ENCODE measurements at regions not wholly inside any gene's neighbourhood (a gene's known extent, or its start where the extent isn't known, plus 50 kb on each side); places are given as distances from the start of the nearest gene placed in this dataset.

GRCh38 chr18:37796823-37797349 is 231.3 kb upstream of the CELF4 start:
- no peaks in the 10 kb centered on the region for H3K27me3 ChIP-seq
- no peak overlapping the region for H3K4me3 ChIP-seq
- no peak for TF ChIP-seq POLR2A (IDR thresholded peaks at IDR 0.05)
- TF ChIP-seq EP300 (IDR thresholded peaks at IDR 0.05): no peak
- TF ChIP-seq, protein P1, sequence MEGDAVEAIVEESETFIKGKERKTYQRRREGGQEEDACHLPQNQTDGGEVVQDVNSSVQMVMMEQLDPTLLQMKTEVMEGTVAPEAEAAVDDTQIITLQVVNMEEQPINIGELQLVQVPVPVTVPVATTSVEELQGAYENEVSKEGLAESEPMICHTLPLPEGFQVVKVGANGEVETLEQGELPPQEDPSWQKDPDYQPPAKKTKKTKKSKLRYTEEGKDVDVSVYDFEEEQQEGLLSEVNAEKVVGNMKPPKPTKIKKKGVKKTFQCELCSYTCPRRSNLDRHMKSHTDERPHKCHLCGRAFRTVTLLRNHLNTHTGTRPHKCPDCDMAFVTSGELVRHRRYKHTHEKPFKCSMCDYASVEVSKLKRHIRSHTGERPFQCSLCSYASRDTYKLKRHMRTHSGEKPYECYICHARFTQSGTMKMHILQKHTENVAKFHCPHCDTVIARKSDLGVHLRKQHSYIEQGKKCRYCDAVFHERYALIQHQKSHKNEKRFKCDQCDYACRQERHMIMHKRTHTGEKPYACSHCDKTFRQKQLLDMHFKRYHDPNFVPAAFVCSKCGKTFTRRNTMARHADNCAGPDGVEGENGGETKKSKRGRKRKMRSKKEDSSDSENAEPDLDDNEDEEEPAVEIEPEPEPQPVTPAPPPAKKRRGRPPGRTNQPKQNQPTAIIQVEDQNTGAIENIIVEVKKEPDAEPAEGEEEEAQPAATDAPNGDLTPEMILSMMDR (IDR thresholded peaks at IDR 0.05): no peak
- no peak for TF ChIP-seq POLR2AphosphoS5 (IDR thresholded peaks at IDR 0.05)
- H3K27ac ChIP-seq: no peak overlapping the region
- WGBS, 2 donors: 80% methylated on average over 6 of the region's 6 CpGs
- H3K36me3 ChIP-seq: no peaks in the 10 kb centered on the region
- ATAC-seq (ENCODE audit: low FRiP score in 2 of 2) (no peak), DNase-seq (no peak)
- H3K4me1 ChIP-seq: no peaks in the 10 kb centered on the region
- peaks cover 0 to 4% (median 0%) of the 10 kb centered on the region in 4 donors for H3K9me3 ChIP-seq

GRCh38 chr18:37787452-37787851 is 221.9 kb upstream of the CELF4 start:
- Histone ChIP-seq H3K27me3 (no peaks in the 10 kb centered on the region), H3K4me1 (no peaks in the 10 kb centered on the region), H3K9me3 (no peaks in the 10 kb centered on the region), H3K4me3 (no peak overlapping the region), H3K36me3 (no peaks in the 10 kb centered on the region), H3K27ac (no peak overlapping the region)
- TF ChIP-seq POLR2AphosphoS5 (IDR thresholded peaks at IDR 0.05) (no peak), EP300 (IDR thresholded peaks at IDR 0.05) (no peak), POLR2A (IDR thresholded peaks at IDR 0.05) (no peak)
- TF ChIP-seq, protein P1 (IDR thresholded peaks at IDR 0.05): no peak
- no peak for ATAC-seq (ENCODE audit: low FRiP score in 2 of 2)
- DNase-seq: no peak

DNA sequence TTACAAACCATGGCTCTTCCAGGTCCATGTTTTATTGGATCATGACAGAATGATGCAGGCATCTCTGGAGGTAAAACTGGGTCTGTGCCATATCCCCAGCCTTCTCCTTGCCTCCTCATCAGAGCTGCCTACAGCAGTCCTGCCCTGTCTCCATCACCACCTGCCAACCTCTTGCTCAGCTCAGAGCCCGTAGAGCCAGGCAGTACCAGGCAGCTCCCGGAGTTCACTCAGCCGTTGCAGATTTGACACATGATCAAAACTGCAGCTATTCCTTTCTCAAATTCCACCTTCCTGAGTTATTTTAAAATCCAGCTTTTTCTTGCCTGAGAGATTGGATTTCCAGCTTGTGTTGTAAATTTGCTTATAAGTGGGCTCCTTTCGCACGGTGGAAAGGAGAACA is 218.2 kb upstream of the CELF4 start:
- Histone ChIP-seq H3K27me3 (no peaks in the 10 kb centered on the region), H3K4me1 (no peaks in the 10 kb centered on the region), H3K9me3 (no peaks in the 10 kb centered on the region), H3K27ac (no peak overlapping the region), H3K36me3 (no peaks in the 10 kb centered on the region), H3K4me3 (no peak overlapping the region)
- DNase-seq (no peak), ATAC-seq (ENCODE audit: low FRiP score in 2 of 2) (no peak)
- 65 to 73% methylated on average over 5 of the region's 5 CpGs for WGBS, 2 donors
- no peak for TF ChIP-seq POLR2AphosphoS5 (IDR thresholded peaks at IDR 0.05)
- no peak for TF ChIP-seq POLR2A (IDR thresholded peaks at IDR 0.05)
- TF ChIP-seq EP300 (IDR thresholded peaks at IDR 0.05): no peak
- TF ChIP-seq, protein P1 (IDR thresholded peaks at IDR 0.05): no peak

GRCh38 chr18:37779220-37779619 is 213.6 kb upstream of the CELF4 start:
- TF ChIP-seq, protein P1 (IDR thresholded peaks at IDR 0.05): no peak
- ATAC-seq (ENCODE audit: low FRiP score in 2 of 2): no peak
- Histone ChIP-seq H3K27me3 (no peaks in the 10 kb centered on the region), H3K4me3 (no peak overlapping the region), H3K27ac (no peak overlapping the region), H3K4me1 (peaks cover 0 to 5% (median 0%) of the 10 kb centered on the region in 4 donors), H3K36me3 (no peaks in the 10 kb centered on the region), H3K9me3 (no peaks in the 10 kb centered on the region)
- 84 to 86% methylated on average over 7 of the region's 7 CpGs for WGBS, 2 donors
- no peak for DNase-seq

DNA sequence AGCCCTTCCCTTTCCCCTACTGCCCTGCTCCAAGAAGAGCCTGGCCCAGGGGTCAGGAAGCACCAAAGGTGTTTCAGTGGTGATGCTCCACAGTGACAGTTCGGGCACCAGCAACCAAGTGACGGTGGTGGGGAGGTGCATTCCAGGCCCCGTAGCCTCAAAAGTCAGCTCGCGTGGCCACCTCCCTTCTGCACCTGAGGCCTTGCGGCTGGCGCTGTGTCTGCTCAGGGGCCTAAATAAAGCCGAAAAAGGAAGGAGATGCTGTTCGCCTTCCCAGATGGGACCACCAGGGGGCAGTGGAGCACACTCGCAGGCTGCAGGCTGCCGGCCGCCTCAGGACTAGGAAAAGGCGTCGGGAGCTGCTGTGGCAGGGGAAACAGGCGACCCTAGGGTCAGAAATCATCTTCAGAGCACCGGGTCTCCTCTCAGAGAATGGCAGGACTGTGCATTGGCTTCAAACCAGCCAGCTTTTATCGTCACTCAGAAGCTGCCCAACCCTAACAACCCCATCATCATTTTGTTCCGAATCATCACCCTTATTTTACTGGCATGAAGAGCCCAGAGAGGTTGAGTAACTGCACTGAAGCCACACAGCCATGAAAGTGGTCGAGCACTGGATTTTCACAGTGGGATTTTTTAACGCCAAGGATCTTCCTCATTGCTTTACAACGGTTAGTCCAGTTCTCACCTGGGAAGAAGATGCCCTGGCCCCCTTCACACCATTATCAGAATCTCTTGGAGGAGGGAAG is 213.0 kb upstream of the CELF4 start:
- ATAC-seq (ENCODE audit: low FRiP score in 2 of 2): peak; percentile 35 to 74
- 23 to 52% methylated on average over 8 to 21 of the region's 21 CpGs for WGBS, 2 donors
- peak; percentile 61 to 77 for DNase-seq

More for the DNA sequence above, 213.0 kb upstream of the CELF4 start:
- H3K4me1 ChIP-seq: peaks cover 0 to 5% (median 0%) of the 10 kb centered on the region in 4 donors
- no peaks in the 10 kb centered on the region for H3K9me3 ChIP-seq
- TF ChIP-seq EP300 (IDR thresholded peaks at IDR 0.05): no peak
- TF ChIP-seq, protein P1 (IDR thresholded peaks at IDR 0.05): peak; percentile 42 to 81 (median 66)
- no peak for TF ChIP-seq POLR2A (IDR thresholded peaks at IDR 0.05)
- TF ChIP-seq POLR2AphosphoS5 (IDR thresholded peaks at IDR 0.05): no peak
- H3K36me3 ChIP-seq: no peaks in the 10 kb centered on the region
- H3K4me3 ChIP-seq: no peak overlapping the region
- H3K27ac ChIP-seq: no peak overlapping the region
- H3K27me3 ChIP-seq: no peaks in the 10 kb centered on the region
